ENCODE measurements at regions not wholly inside any gene's neighbourhood (a gene's known extent, or its start where the extent isn't known, plus 50 kb on each side); places are given as distances from the start of the nearest gene placed in this dataset.

GRCh38 chr1:55388960-55389359 lies 173.8 kb upstream of the USP24 start:
- Histone ChIP-seq H3K36me3 (ENCODE audit: insufficient read depth, low read length) (no peaks in the 10 kb centered on the region), H3K4me3 (ENCODE audit: low read length, poor library complexity, severe bottlenecking) (no peak overlapping the region), H3K27me3 (ENCODE audit: insufficient read depth, low read length, poor library complexity, severe bottlenecking) (no peaks in the 10 kb centered on the region), H2AFZ (ENCODE audit: low read length) (no peak overlapping the region), H3K9ac (ENCODE audit: low read depth, low read length, poor library complexity, severe bottlenecking) (no peak overlapping the region), H3K4me1 (ENCODE audit: insufficient read depth, low read length, poor library complexity, severe bottlenecking) (no peaks in the 10 kb centered on the region), H3K9me3 (ENCODE audit: insufficient read depth, low read depth, low read length) (no peaks in the 10 kb centered on the region), H4K20me1 (ENCODE audit: insufficient read depth, low read length, poor library complexity, severe bottlenecking) (no peaks in the 10 kb centered on the region), H3F3A (ENCODE audit: low read depth) (no peaks in the 10 kb centered on the region), H3K79me2 (ENCODE audit: insufficient read depth, low read length) (no peaks in the 10 kb centered on the region), H3K9me2 (replicated peaks; ENCODE audit: low read depth, low read length) (no peaks in the 10 kb centered on the region), H3K4me2 (ENCODE audit: low read depth, low read length, poor library complexity, severe bottlenecking) (no peak overlapping the region)
- TF ChIP-seq, protein P1, sequence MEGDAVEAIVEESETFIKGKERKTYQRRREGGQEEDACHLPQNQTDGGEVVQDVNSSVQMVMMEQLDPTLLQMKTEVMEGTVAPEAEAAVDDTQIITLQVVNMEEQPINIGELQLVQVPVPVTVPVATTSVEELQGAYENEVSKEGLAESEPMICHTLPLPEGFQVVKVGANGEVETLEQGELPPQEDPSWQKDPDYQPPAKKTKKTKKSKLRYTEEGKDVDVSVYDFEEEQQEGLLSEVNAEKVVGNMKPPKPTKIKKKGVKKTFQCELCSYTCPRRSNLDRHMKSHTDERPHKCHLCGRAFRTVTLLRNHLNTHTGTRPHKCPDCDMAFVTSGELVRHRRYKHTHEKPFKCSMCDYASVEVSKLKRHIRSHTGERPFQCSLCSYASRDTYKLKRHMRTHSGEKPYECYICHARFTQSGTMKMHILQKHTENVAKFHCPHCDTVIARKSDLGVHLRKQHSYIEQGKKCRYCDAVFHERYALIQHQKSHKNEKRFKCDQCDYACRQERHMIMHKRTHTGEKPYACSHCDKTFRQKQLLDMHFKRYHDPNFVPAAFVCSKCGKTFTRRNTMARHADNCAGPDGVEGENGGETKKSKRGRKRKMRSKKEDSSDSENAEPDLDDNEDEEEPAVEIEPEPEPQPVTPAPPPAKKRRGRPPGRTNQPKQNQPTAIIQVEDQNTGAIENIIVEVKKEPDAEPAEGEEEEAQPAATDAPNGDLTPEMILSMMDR (conservative IDR thresholded peaks at IDR 0.05; ENCODE audit: low read length): no peak
- no peak for TF ChIP-seq EZH2phosphoT487 (IDR thresholded peaks at IDR 0.05; ENCODE audit: borderline replicate concordance)

- Histone ChIP-seq H2AFZ (ENCODE audit: low read length) (no peak overlapping the region), H3K79me2 (ENCODE audit: insufficient read depth, low read length) (no peaks in the 10 kb centered on the region), H3K4me2 (ENCODE audit: low read depth, low read length, poor library complexity, severe bottlenecking) (no peak overlapping the region), H3K4me3 (ENCODE audit: low read length, poor library complexity, severe bottlenecking) (no peak overlapping the region), H3K9me2 (replicated peaks; ENCODE audit: low read depth, low read length) (no peaks in the 10 kb centered on the region), H3K4me1 (ENCODE audit: insufficient read depth, low read length, poor library complexity, severe bottlenecking) (no peaks in the 10 kb centered on the region), H3K27me3 (ENCODE audit: insufficient read depth, low read length, poor library complexity, severe bottlenecking) (no peaks in the 10 kb centered on the region), H3K9me3 (ENCODE audit: insufficient read depth, low read depth, low read length) (no peaks in the 10 kb centered on the region), H3F3A (ENCODE audit: low read depth) (no peaks in the 10 kb centered on the region), H4K20me1 (ENCODE audit: insufficient read depth, low read length, poor library complexity, severe bottlenecking) (no peaks in the 10 kb centered on the region), H3K9ac (ENCODE audit: low read depth, low read length, poor library complexity, severe bottlenecking) (no peak overlapping the region), H3K36me3 (ENCODE audit: insufficient read depth, low read length) (no peaks in the 10 kb centered on the region)
- no peak for TF ChIP-seq EZH2phosphoT487 (IDR thresholded peaks at IDR 0.05; ENCODE audit: borderline replicate concordance)
- TF ChIP-seq, protein P1 (conservative IDR thresholded peaks at IDR 0.05; ENCODE audit: low read length): no peak
These were observed 172.0 kb upstream of the USP24 start for GRCh38 chr1:55387145-55387544.

DNA sequence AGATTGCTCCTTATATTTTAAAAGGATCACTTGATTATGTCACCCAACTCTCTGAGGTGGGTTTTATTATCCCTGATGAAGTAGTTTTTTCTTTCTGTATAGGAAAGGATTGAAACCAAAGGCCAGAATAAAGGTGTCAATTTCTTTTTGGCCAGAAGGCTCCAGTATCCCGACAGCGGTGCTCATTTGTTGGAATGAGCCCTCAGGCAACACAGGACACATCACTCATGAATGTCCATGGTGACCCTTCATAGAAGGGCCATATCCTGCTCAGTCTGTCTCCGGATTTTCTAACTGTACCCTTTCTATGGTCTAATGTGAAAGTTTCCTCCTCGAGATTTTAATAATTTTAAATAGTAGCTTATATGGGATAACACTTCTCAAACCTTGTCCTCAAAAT lies 171.3 kb upstream of the USP24 start:
- H3K9me3 ChIP-seq (ENCODE audit: insufficient read depth, low read depth, low read length): no peaks in the 10 kb centered on the region
- H4K20me1 ChIP-seq (ENCODE audit: insufficient read depth, low read length, poor library complexity, severe bottlenecking): no peaks in the 10 kb centered on the region
- H3K4me2 ChIP-seq (ENCODE audit: low read depth, low read length, poor library complexity, severe bottlenecking): no peak overlapping the region
- H3K27me3 ChIP-seq (ENCODE audit: insufficient read depth, low read length, poor library complexity, severe bottlenecking): no peaks in the 10 kb centered on the region
- no peaks in the 10 kb centered on the region for H3K36me3 ChIP-seq (ENCODE audit: insufficient read depth, low read length)
- no peak overlapping the region for H3K9ac ChIP-seq (ENCODE audit: low read depth, low read length, poor library complexity, severe bottlenecking)
- no peaks in the 10 kb centered on the region for H3K79me2 ChIP-seq (ENCODE audit: insufficient read depth, low read length)
- no peak overlapping the region for H2AFZ ChIP-seq (ENCODE audit: low read length)
- no peak overlapping the region for H3K4me3 ChIP-seq (ENCODE audit: low read length, poor library complexity, severe bottlenecking)
- H3F3A ChIP-seq (ENCODE audit: low read depth): no peaks in the 10 kb centered on the region
- no peaks in the 10 kb centered on the region for H3K4me1 ChIP-seq (ENCODE audit: insufficient read depth, low read length, poor library complexity, severe bottlenecking)
- TF ChIP-seq, protein P1 (conservative IDR thresholded peaks at IDR 0.05; ENCODE audit: low read length): no peak
- TF ChIP-seq EZH2phosphoT487 (IDR thresholded peaks at IDR 0.05; ENCODE audit: borderline replicate concordance): no peak
- no peaks in the 10 kb centered on the region for H3K9me2 ChIP-seq (replicated peaks; ENCODE audit: low read depth, low read length)

Data from Loucy (cell line).